ENCODE measurements at regions not wholly inside any gene's neighbourhood (a gene's known extent, or its start where the extent isn't known, plus 50 kb on each side); places are given as distances from the start of the nearest gene placed in this dataset.

- H3K9me3 Mint-ChIP-seq, result no peaks in the 10 kb centered on the region; the same call in 1 of the 2 replicates
- no peak overlapping the region for H3K4me3 Mint-ChIP-seq
- H3K27ac Mint-ChIP-seq, result no peak overlapping the region
- H3K27me3 Mint-ChIP-seq (ENCODE audit: insufficient read depth), result no peaks in the 10 kb centered on the region
- H3K36me3 Mint-ChIP-seq (ENCODE audit: low read depth), result no peaks in the 10 kb centered on the region
- DNase-seq, result no peak
- TF ChIP-seq CTCF (IDR thresholded peaks at IDR 0.05), result no peak
- peaks cover 15% of the 10 kb centered on the region; the same call in 1 of the 2 replicates for H3K4me1 Mint-ChIP-seq (ENCODE audit: low read depth)
Measured at GRCh38 chrX:131801066-131801465, 222.0 kb upstream of the STK26 start.

- no peaks in the 10 kb centered on the region for H3K27me3 Mint-ChIP-seq (ENCODE audit: insufficient read depth)
- H3K9me3 Mint-ChIP-seq, result no peaks in the 10 kb centered on the region; the same call in 1 of the 2 replicates
- H3K27ac Mint-ChIP-seq, result no peak overlapping the region; the same call in 1 of the 2 replicates
- H3K4me3 Mint-ChIP-seq, result peak overlapping the region; percentile 41; the same call in 1 of the 2 replicates
- H3K4me1 Mint-ChIP-seq (ENCODE audit: low read depth), result peaks cover 19% of the 10 kb centered on the region; the same call in 1 of the 2 replicates
- no peak for DNase-seq
- no peaks in the 10 kb centered on the region for H3K36me3 Mint-ChIP-seq (ENCODE audit: low read depth)
- TF ChIP-seq CTCF (IDR thresholded peaks at IDR 0.05), result no peak
Measured at GRCh38 chrX:131801911-131802310, 221.2 kb upstream of the STK26 start.

GRCh38 chrX:131802836-131803626, 220.1 kb upstream of the STK26 start:
- Mint-ChIP-seq H3K9me3 (no peaks in the 10 kb centered on the region; the same call in 1 of the 2 replicates), H3K36me3 (ENCODE audit: low read depth) (no peaks in the 10 kb centered on the region), H3K27ac (no peak overlapping the region; the same call in 1 of the 2 replicates), H3K4me1 (ENCODE audit: low read depth) (peaks cover 19% of the 10 kb centered on the region; the same call in 1 of the 2 replicates), H3K4me3 (peak overlapping the region; percentile 39; the same call in 1 of the 2 replicates), H3K27me3 (ENCODE audit: insufficient read depth) (no peaks in the 10 kb centered on the region)
- peak; percentile 55 for TF ChIP-seq CTCF (IDR thresholded peaks at IDR 0.05)
- DNase-seq, result no peak

- peak; percentile 39; the same call in 1 of the 2 replicates for TF ChIP-seq CTCF (IDR thresholded peaks at IDR 0.05)
- DNase-seq, result no peak
- no peaks in the 10 kb centered on the region; the same call in 1 of the 2 replicates for H3K9me3 Mint-ChIP-seq
- H3K36me3 Mint-ChIP-seq (ENCODE audit: low read depth), result no peaks in the 10 kb centered on the region
- H3K4me3 Mint-ChIP-seq, result peak overlapping the region; percentile 84; the same call in 1 of the 2 replicates
- H3K27me3 Mint-ChIP-seq (ENCODE audit: insufficient read depth), result no peaks in the 10 kb centered on the region; the same call in 1 of the 2 replicates
- peak overlapping the region; percentile 90; the same call in 1 of the 2 replicates for H3K27ac Mint-ChIP-seq
- H3K4me1 Mint-ChIP-seq (ENCODE audit: low read depth), result peaks cover 22% of the 10 kb centered on the region; the same call in 1 of the 2 replicates
Measured at GRCh38 chrX:131812847-131813825, 210.0 kb upstream of the STK26 start.

GRCh38 chrX:131816551-131817136, 206.5 kb upstream of the STK26 start:
- peak overlapping the region; percentile 84 for H3K4me3 Mint-ChIP-seq
- H3K36me3 Mint-ChIP-seq (ENCODE audit: low read depth), result no peaks in the 10 kb centered on the region
- no peaks in the 10 kb centered on the region; the same call in 1 of the 2 replicates for H3K9me3 Mint-ChIP-seq
- DNase-seq, result peak; percentile 4
- peak; percentile 52 for TF ChIP-seq CTCF (IDR thresholded peaks at IDR 0.05)
- peak overlapping the region; percentile 87 for H3K27ac Mint-ChIP-seq
- H3K27me3 Mint-ChIP-seq (ENCODE audit: insufficient read depth), result no peaks in the 10 kb centered on the region
- peaks cover 35% of the 10 kb centered on the region; the same call in 1 of the 2 replicates for H3K4me1 Mint-ChIP-seq (ENCODE audit: low read depth)
